Brain microvascular endothelial cell (primary cell): ENCODE measurements at regions not wholly inside any gene's neighbourhood (a gene's known extent, or its start where the extent isn't known, plus 50 kb on each side); places are given as distances from the start of the nearest gene placed in this dataset.

Source experiments
- DNase-seq: peaks from one replicate; pipeline ENCODE4 v3.0.0-alpha.2; 2020
- H3K27ac ChIP-seq: fragments of 250-450 bp; sonication (Bioruptor Pico); 2 replicates; pipeline ENCODE4 v1.5.1; 2020; ENCODE audit warnings: mild to moderate bottlenecking, moderate library complexity
- H3K27me3 ChIP-seq: fragments of 250-450 bp; sonication (Bioruptor Pico); replicated peaks from 2 replicates; pipeline ENCODE4 v1.5.1; 2020; ENCODE audit warnings: mild to moderate bottlenecking
- H3K36me3 ChIP-seq: fragments of 250-450 bp; sonication (Bioruptor Pico); replicated peaks from 2 replicates; pipeline ENCODE4 v1.5.1; 2020; ENCODE audit warnings: mild to moderate bottlenecking
- H3K4me3 ChIP-seq: 2 replicates; pipeline ENCODE4 v1.5.1; 2011; ENCODE audit warnings: low read depth, mild to moderate bottlenecking, control low read depth, low read length, moderate library complexity
- CTCF ChIP-seq: IDR thresholded peaks from 2 replicates; pipeline ENCODE4 v1.5.1; 2011; ENCODE audit warnings: low read depth, mild to moderate bottlenecking, moderate library complexity, low read length, control low read depth, inconsistent platforms; ENCODE audit errors: missing control alignments
- in situ Hi-C: cut with HindIII; loops from 2 replicates; pipeline ENCODE4 v1.10.0; 2017; ENCODE audit warnings: low sequenced_read_pairs, low pct_ligation_motif_present

- no peak for TF ChIP-seq CTCF
- Histone ChIP-seq H3K27ac (no peak overlapping the region), H3K27me3 (no peaks in the 10 kb centered on the region)
Observed at GRCh38 chr3:177642804-177643125, 445.5 kb upstream of the TBL1XR1 start.

GRCh38 chr3:177646749-177647148 lies 449.5 kb upstream of the TBL1XR1 start:
- in situ Hi-C loops: no loop called here
- no peaks in the 10 kb centered on the region for H3K27me3 ChIP-seq
- no peaks in the 10 kb centered on the region for H3K36me3 ChIP-seq
- no peak overlapping the region for H3K27ac ChIP-seq
- no peak overlapping the region for H3K4me3 ChIP-seq
- no peak for DNase-seq
- no peak for TF ChIP-seq CTCF

More at GRCh38 chr3:177642804-177643125, 445.5 kb upstream of the TBL1XR1 start:
- in situ Hi-C loops: no loop called here
- no peak overlapping the region for H3K4me3 ChIP-seq
- DNase-seq: no peak
- H3K36me3 ChIP-seq: no peaks in the 10 kb centered on the region

GRCh38 chr3:177647341-177647740 lies 450.1 kb upstream of the TBL1XR1 start:
- Histone ChIP-seq H3K27me3 (no peaks in the 10 kb centered on the region), H3K27ac (no peak overlapping the region), H3K36me3 (no peaks in the 10 kb centered on the region), H3K4me3 (no peak overlapping the region)
- TF ChIP-seq CTCF: no peak
- DNase-seq: no peak
- in situ Hi-C loops: no loop called here

- Histone ChIP-seq H3K36me3 (no peaks in the 10 kb centered on the region), H3K4me3 (no peak overlapping the region), H3K27me3 (no peaks in the 10 kb centered on the region), H3K27ac (no peak overlapping the region)
- no peak for TF ChIP-seq CTCF
- no peak for DNase-seq
- in situ Hi-C loops: no loop called here
Observed at GRCh38 chr3:177647876-177648275, 450.6 kb upstream of the TBL1XR1 start.

GRCh38 chr3:177652556-177653291 lies 455.4 kb upstream of the TBL1XR1 start:
- TF ChIP-seq CTCF: no peak
- H3K27ac ChIP-seq: no peak overlapping the region
- DNase-seq: no peak
- in situ Hi-C loops: no loop called here
- no peaks in the 10 kb centered on the region for H3K36me3 ChIP-seq
- no peaks in the 10 kb centered on the region for H3K27me3 ChIP-seq
- H3K4me3 ChIP-seq: no peak overlapping the region

GRCh38 chr3:177657243-177657642 lies 460.0 kb upstream of the TBL1XR1 start:
- Histone ChIP-seq H3K4me3 (no peak overlapping the region), H3K27ac (no peak overlapping the region), H3K36me3 (no peaks in the 10 kb centered on the region), H3K27me3 (no peaks in the 10 kb centered on the region)
- in situ Hi-C loops: no loop called here
- TF ChIP-seq CTCF: no peak
- DNase-seq: no peak
